ENCODE measurements at regions not wholly inside any gene's neighbourhood (a gene's known extent, or its start where the extent isn't known, plus 50 kb on each side); places are given as distances from the start of the nearest gene placed in this dataset.

DNA sequence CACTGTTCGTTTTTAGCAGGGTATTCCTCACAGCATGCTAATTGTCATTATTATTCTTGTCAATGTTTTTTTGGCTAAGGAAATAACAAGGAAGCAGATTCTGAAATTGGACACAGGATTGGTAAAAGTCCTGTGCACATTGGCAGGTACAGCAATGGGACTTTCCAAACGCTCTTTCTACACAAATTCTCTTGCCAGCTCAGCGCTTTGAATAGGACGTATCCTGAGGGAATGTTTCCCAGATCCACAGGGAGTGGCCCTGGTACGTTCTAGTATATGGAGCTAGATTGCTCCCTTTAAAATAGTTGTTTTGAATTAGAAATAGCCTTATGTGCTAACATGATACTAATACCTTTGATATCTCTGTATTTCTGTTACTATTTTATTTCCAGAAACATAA, 82.8 kb upstream of the GRB10 start:
- TF ChIP-seq, protein P1, sequence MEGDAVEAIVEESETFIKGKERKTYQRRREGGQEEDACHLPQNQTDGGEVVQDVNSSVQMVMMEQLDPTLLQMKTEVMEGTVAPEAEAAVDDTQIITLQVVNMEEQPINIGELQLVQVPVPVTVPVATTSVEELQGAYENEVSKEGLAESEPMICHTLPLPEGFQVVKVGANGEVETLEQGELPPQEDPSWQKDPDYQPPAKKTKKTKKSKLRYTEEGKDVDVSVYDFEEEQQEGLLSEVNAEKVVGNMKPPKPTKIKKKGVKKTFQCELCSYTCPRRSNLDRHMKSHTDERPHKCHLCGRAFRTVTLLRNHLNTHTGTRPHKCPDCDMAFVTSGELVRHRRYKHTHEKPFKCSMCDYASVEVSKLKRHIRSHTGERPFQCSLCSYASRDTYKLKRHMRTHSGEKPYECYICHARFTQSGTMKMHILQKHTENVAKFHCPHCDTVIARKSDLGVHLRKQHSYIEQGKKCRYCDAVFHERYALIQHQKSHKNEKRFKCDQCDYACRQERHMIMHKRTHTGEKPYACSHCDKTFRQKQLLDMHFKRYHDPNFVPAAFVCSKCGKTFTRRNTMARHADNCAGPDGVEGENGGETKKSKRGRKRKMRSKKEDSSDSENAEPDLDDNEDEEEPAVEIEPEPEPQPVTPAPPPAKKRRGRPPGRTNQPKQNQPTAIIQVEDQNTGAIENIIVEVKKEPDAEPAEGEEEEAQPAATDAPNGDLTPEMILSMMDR (conservative IDR thresholded peaks at IDR 0.05 in 1 of 2, IDR thresholded peaks at IDR 0.05 in 1 of 2; ENCODE audit: low read depth in 1 of 2, low read length in 2 of 2), result no peak
- TF ChIP-seq EZH2 (IDR thresholded peaks at IDR 0.05; ENCODE audit: low read length, missing control alignments), result no peak

Data from fibroblast of lung (primary cell).